ENCODE measurements at regions not wholly inside any gene's neighbourhood (a gene's known extent, or its start where the extent isn't known, plus 50 kb on each side); places are given as distances from the start of the nearest gene placed in this dataset.

GRCh38 chr9:90070469-90070868 lies 465.7 kb downstream of the GADD45G start:
- no peaks in the 10 kb centered on the region for H3K36me3 ChIP-seq (ENCODE audit: low read length)
- H3K79me2 ChIP-seq (ENCODE audit: insufficient read depth, low read length) = no peaks in the 10 kb centered on the region
- TF ChIP-seq, protein P1, sequence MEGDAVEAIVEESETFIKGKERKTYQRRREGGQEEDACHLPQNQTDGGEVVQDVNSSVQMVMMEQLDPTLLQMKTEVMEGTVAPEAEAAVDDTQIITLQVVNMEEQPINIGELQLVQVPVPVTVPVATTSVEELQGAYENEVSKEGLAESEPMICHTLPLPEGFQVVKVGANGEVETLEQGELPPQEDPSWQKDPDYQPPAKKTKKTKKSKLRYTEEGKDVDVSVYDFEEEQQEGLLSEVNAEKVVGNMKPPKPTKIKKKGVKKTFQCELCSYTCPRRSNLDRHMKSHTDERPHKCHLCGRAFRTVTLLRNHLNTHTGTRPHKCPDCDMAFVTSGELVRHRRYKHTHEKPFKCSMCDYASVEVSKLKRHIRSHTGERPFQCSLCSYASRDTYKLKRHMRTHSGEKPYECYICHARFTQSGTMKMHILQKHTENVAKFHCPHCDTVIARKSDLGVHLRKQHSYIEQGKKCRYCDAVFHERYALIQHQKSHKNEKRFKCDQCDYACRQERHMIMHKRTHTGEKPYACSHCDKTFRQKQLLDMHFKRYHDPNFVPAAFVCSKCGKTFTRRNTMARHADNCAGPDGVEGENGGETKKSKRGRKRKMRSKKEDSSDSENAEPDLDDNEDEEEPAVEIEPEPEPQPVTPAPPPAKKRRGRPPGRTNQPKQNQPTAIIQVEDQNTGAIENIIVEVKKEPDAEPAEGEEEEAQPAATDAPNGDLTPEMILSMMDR (IDR thresholded peaks at IDR 0.05; ENCODE audit: insufficient read depth, low read length, poor library complexity, severe bottlenecking) = no peak
- TF ChIP-seq EZH2phosphoT487 (conservative IDR thresholded peaks at IDR 0.05; ENCODE audit: low read length) = no peak
- no peak overlapping the region for H3K27ac ChIP-seq (ENCODE audit: low read depth, low read length)
- no peaks in the 10 kb centered on the region for H3F3A ChIP-seq (ENCODE audit: insufficient read depth)
- no peaks in the 10 kb centered on the region for H3K9me3 ChIP-seq (ENCODE audit: insufficient read depth, low read length)
- H2AFZ ChIP-seq (ENCODE audit: low read depth, low read length, severe bottlenecking) = no peak overlapping the region
- H3K4me3 ChIP-seq (ENCODE audit: insufficient read depth, low read length, poor library complexity, severe bottlenecking) = no peak overlapping the region
- no peaks in the 10 kb centered on the region for H4K20me1 ChIP-seq (ENCODE audit: low read depth, low read length)
- no peak overlapping the region for H3K4me2 ChIP-seq (ENCODE audit: low read depth, low read length, poor library complexity, severe bottlenecking)
- H3K9ac ChIP-seq (ENCODE audit: low read length) = no peak overlapping the region
- H3K27me3 ChIP-seq (ENCODE audit: low read length) = no peaks in the 10 kb centered on the region
- H3K9me2 ChIP-seq (replicated peaks; ENCODE audit: insufficient read depth, low read length) = no peaks in the 10 kb centered on the region

GRCh38 chr9:90070931-90071660 lies 466.3 kb downstream of the GADD45G start:
- H2AFZ ChIP-seq (ENCODE audit: low read depth, low read length, severe bottlenecking) = no peak overlapping the region
- no peaks in the 10 kb centered on the region for H3K9me2 ChIP-seq (replicated peaks; ENCODE audit: insufficient read depth, low read length)
- TF ChIP-seq EZH2phosphoT487 (conservative IDR thresholded peaks at IDR 0.05; ENCODE audit: low read length) = no peak
- TF ChIP-seq, protein P1 (IDR thresholded peaks at IDR 0.05; ENCODE audit: insufficient read depth, low read length, poor library complexity, severe bottlenecking) = no peak
- H3K79me2 ChIP-seq (ENCODE audit: insufficient read depth, low read length) = no peaks in the 10 kb centered on the region
- no peaks in the 10 kb centered on the region for H3K36me3 ChIP-seq (ENCODE audit: low read length)
- H3K27me3 ChIP-seq (ENCODE audit: low read length) = no peaks in the 10 kb centered on the region
- no peak overlapping the region for H3K9ac ChIP-seq (ENCODE audit: low read length)
- no peak overlapping the region for H3K27ac ChIP-seq (ENCODE audit: low read depth, low read length)
- H3F3A ChIP-seq (ENCODE audit: insufficient read depth) = no peaks in the 10 kb centered on the region
- no peak overlapping the region for H3K4me3 ChIP-seq (ENCODE audit: insufficient read depth, low read length, poor library complexity, severe bottlenecking)
- no peaks in the 10 kb centered on the region for H4K20me1 ChIP-seq (ENCODE audit: low read depth, low read length)
- no peaks in the 10 kb centered on the region for H3K9me3 ChIP-seq (ENCODE audit: insufficient read depth, low read length)
- H3K4me2 ChIP-seq (ENCODE audit: low read depth, low read length, poor library complexity, severe bottlenecking) = no peak overlapping the region

GRCh38 chr9:90073186-90073945 lies 468.6 kb downstream of the GADD45G start:
- Histone ChIP-seq H3K27me3 (ENCODE audit: low read length) (no peaks in the 10 kb centered on the region), H3K79me2 (ENCODE audit: insufficient read depth, low read length) (no peaks in the 10 kb centered on the region), H3K4me3 (ENCODE audit: insufficient read depth, low read length, poor library complexity, severe bottlenecking) (no peak overlapping the region), H3K36me3 (ENCODE audit: low read length) (no peaks in the 10 kb centered on the region), H4K20me1 (ENCODE audit: low read depth, low read length) (no peaks in the 10 kb centered on the region), H3K9ac (ENCODE audit: low read length) (no peak overlapping the region), H3K4me2 (ENCODE audit: low read depth, low read length, poor library complexity, severe bottlenecking) (no peak overlapping the region), H2AFZ (ENCODE audit: low read depth, low read length, severe bottlenecking) (no peak overlapping the region), H3K27ac (ENCODE audit: low read depth, low read length) (no peak overlapping the region), H3F3A (ENCODE audit: insufficient read depth) (no peaks in the 10 kb centered on the region), H3K9me2 (replicated peaks; ENCODE audit: insufficient read depth, low read length) (no peaks in the 10 kb centered on the region), H3K9me3 (ENCODE audit: insufficient read depth, low read length) (no peaks in the 10 kb centered on the region)
- TF ChIP-seq EZH2phosphoT487 (conservative IDR thresholded peaks at IDR 0.05; ENCODE audit: low read length) = no peak
- TF ChIP-seq, protein P1 (IDR thresholded peaks at IDR 0.05; ENCODE audit: insufficient read depth, low read length, poor library complexity, severe bottlenecking) = no peak

All from SU-DHL-6 (cell line).